ENCODE measurements at regions not wholly inside any gene's neighbourhood (a gene's known extent, or its start where the extent isn't known, plus 50 kb on each side); places are given as distances from the start of the nearest gene placed in this dataset.
A peak's percentile ranks its signal among the peaks of the same experiment; 100 is the strongest.

GRCh38 chr2:154600927-154601494 lies 97.5 kb upstream of the KCNJ3 start:
- no peak for DNase-seq (ENCODE audit: low spot score)
- no peak for TF ChIP-seq CTCF (IDR thresholded peaks at IDR 0.05; ENCODE audit: extremely low read depth, missing control alignments)

GRCh38 chr2:154603682-154604081 lies 94.8 kb upstream of the KCNJ3 start:
- DNase-seq (ENCODE audit: low spot score) = no peak
- TF ChIP-seq CTCF (IDR thresholded peaks at IDR 0.05; ENCODE audit: extremely low read depth, missing control alignments) = no peak

DNA sequence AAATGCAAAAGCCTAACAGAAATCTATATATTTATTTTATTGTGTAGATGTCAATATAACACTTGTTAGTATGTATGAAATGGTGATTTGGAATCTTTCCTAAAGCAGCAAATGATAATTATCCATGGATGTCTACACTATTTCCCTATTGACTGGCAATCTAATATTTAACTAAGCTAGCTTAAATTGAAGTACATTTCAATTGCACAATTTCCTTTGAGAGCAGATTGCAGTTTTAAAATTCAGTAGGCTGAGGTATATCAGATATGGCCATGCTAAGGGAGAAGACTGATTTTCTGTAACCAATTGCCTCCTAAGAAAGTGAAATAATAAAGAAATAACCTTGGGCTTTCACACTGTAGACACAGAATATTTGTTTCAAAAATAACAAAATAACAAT lies 90.1 kb upstream of the KCNJ3 start:
- TF ChIP-seq CTCF (IDR thresholded peaks at IDR 0.05; ENCODE audit: extremely low read depth, missing control alignments) = no peak
- no peak for DNase-seq (ENCODE audit: low spot score)

GRCh38 chr2:154614906-154615305 lies 83.6 kb upstream of the KCNJ3 start:
- DNase-seq (ENCODE audit: low spot score) = no peak
- TF ChIP-seq CTCF (IDR thresholded peaks at IDR 0.05; ENCODE audit: extremely low read depth, missing control alignments) = no peak

- no peak for DNase-seq (ENCODE audit: low spot score)
- no peak for TF ChIP-seq CTCF (IDR thresholded peaks at IDR 0.05; ENCODE audit: extremely low read depth, missing control alignments)
These were observed 81.8 kb upstream of the KCNJ3 start for GRCh38 chr2:154616659-154617058.

DNA sequence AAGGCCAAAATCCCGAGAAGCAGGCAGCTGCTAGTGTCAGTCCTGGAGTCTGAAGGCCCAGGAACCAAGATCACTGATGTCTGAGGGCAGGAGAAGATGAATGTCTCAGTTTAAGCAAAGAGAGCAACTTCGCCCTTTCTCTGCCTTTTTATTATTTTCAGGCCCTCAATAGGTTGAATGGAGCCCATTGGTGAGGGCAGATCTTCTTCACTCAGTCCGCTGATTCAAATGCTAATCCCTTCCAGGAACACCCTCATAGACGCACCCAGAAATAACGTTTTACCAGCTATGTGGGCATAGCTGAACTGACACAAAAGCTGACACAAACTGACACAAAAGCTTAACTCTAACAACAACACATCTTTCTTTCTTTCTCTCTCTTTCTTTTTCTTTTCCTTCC lies 78.0 kb upstream of the KCNJ3 start:
- TF ChIP-seq CTCF (IDR thresholded peaks at IDR 0.05; ENCODE audit: extremely low read depth, missing control alignments) = no peak
- DNase-seq (ENCODE audit: low spot score) = no peak

DNA sequence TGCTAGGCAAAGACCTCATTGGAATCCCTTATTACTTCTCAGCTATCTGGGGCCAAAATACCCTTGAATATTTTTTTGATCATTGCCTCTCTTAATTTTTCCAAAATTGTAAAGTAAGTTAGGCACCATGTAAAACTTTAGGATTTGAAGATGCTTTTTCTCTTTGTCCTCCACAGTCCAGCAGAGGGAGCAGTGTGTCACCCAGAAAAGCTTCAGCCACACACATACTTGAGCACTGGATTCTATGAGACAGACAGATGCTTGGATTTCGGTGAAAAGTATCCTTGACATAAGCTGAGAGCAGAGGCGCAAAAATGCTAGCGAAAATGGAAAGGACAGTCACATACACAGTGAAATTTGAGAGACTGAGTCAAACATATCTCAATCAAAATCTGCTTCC lies 74.7 kb upstream of the KCNJ3 start:
- peak; percentile 18 for TF ChIP-seq CTCF (IDR thresholded peaks at IDR 0.05; ENCODE audit: extremely low read depth, missing control alignments)
- DNase-seq (ENCODE audit: low spot score) = peak; percentile 14

Data from GM20000 (cell line).